Nephron progenitor cell (in vitro differentiated cells): ENCODE measurements at regions not wholly inside any gene's neighbourhood (a gene's known extent, or its start where the extent isn't known, plus 50 kb on each side); places are given as distances from the start of the nearest gene placed in this dataset.

Experiments
- DNase-seq: peaks from one replicate; pipeline ENCODE4 v3.0.0; 2021
- H3K27ac Mint-ChIP-seq: 2 replicates; pipeline ENCODE4 v1.8.0; 2021; ENCODE audit warnings: mild to moderate bottlenecking, moderate library complexity, mixed read lengths
- H3K27me3 Mint-ChIP-seq: 2 replicates; pipeline ENCODE4 v1.8.0; 2021; ENCODE audit warnings: mild to moderate bottlenecking, low read depth, mixed read lengths; ENCODE audit not compliant: poor library complexity
- H3K36me3 Mint-ChIP-seq: 2 replicates; pipeline ENCODE4 v1.8.0; 2021; ENCODE audit warnings: low read depth, mixed read lengths
- H3K4me1 Mint-ChIP-seq: 2 replicates; pipeline ENCODE4 v1.8.0; 2021; ENCODE audit warnings: mixed read lengths
- H3K4me3 Mint-ChIP-seq: 2 replicates; pipeline ENCODE4 v1.8.0; 2021; ENCODE audit warnings: mild to moderate bottlenecking, moderate library complexity, mixed read lengths
- H3K9me3 Mint-ChIP-seq: 2 replicates; pipeline ENCODE4 v1.8.0; 2021; ENCODE audit warnings: mild to moderate bottlenecking, moderate library complexity, mixed read lengths
- TF ChIP-seq, protein P1 (sequence below): fragments of 200-600 bp; sonication (generic); IDR thresholded peaks from 2 replicates; pipeline ENCODE4 v1.5.0; 2021; ENCODE audit warnings: antibody characterized with exemption

DNA sequence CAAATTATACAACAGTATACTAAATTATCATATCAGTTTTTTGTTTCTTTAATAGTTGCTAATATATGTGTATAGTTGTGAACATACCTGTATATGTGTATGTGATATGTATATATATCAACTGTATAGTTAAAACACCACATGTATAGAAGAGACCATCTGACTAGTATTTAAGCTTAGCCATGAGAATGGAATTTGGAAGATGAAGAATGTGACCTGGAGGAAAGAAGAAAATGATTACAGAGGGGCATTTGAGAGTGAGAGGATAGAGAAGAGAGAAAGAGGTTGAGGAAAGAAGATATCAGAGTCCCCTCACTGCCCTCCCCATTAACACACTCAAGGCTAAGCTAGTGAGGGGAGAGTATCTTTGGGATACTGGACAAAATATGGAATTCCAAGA is 335.9 kb downstream of the BCKDHB start:
- no peak overlapping the region for H3K4me3 Mint-ChIP-seq
- no peak for DNase-seq
- H3K27me3 Mint-ChIP-seq, result no peaks in the 10 kb centered on the region
- peaks cover 14% of the 10 kb centered on the region for H3K9me3 Mint-ChIP-seq
- TF ChIP-seq, protein P1, sequence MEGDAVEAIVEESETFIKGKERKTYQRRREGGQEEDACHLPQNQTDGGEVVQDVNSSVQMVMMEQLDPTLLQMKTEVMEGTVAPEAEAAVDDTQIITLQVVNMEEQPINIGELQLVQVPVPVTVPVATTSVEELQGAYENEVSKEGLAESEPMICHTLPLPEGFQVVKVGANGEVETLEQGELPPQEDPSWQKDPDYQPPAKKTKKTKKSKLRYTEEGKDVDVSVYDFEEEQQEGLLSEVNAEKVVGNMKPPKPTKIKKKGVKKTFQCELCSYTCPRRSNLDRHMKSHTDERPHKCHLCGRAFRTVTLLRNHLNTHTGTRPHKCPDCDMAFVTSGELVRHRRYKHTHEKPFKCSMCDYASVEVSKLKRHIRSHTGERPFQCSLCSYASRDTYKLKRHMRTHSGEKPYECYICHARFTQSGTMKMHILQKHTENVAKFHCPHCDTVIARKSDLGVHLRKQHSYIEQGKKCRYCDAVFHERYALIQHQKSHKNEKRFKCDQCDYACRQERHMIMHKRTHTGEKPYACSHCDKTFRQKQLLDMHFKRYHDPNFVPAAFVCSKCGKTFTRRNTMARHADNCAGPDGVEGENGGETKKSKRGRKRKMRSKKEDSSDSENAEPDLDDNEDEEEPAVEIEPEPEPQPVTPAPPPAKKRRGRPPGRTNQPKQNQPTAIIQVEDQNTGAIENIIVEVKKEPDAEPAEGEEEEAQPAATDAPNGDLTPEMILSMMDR, result no peak
- no peak overlapping the region for H3K27ac Mint-ChIP-seq
- peaks cover 13% of the 10 kb centered on the region for H3K36me3 Mint-ChIP-seq
- H3K4me1 Mint-ChIP-seq, result no peaks in the 10 kb centered on the region

DNA sequence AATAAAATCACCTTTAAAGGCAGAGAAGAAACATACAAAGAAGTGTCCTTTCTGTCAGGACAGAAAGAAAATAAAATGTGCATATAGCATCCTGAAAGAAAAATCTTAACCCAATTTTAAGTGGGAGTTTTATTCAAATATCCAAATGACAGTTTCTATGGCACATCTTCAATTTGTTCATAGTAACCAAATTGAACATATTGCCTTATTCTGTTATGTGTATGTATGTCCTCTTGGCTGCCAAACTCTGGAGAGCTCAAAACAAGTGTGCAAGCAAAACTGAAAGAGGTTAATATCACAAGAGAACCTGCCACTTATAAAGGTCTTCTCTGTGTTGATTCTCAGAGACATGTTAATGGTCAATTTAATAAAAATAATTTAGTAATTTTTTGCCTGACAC is 334.7 kb downstream of the BCKDHB start:
- DNase-seq, result no peak
- peaks cover 4% of the 10 kb centered on the region for H3K9me3 Mint-ChIP-seq
- H3K27me3 Mint-ChIP-seq, result no peaks in the 10 kb centered on the region
- no peak overlapping the region for H3K27ac Mint-ChIP-seq
- no peak overlapping the region for H3K4me3 Mint-ChIP-seq
- TF ChIP-seq, protein P1, result no peak
- H3K4me1 Mint-ChIP-seq, result no peaks in the 10 kb centered on the region
- peaks cover 5% of the 10 kb centered on the region for H3K36me3 Mint-ChIP-seq

DNA sequence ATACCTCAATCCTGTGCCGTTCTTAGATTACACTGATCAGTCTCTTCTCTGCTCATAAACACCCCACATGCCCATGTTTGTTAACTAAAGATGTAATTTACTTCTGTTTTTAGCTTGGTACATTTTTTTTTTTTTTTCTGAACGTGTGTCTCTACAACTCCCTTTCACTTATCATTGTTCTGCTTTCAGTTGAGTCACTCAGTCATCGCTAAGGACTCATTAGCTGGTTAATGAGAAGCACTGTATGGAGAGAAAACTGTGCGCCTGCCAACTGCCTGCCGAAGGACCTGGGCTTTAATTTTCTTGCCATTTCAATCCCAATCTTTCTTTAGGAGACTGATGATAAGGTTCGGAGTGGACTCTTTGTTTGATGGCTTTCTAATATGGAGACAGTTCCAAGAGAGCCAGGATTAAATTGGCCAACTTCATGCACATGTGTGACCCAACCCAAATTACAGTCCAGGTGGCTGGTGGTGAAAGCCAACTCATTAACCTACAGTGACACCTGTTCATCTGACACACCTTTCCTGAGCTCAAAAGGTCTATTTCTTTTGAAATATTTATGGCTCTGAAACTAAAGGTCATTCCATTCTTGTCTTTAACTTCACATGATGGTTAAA is 334.1 kb downstream of the BCKDHB start:
- Mint-ChIP-seq H3K27me3 (no peaks in the 10 kb centered on the region), H3K9me3 (no peaks in the 10 kb centered on the region), H3K4me3 (no peak overlapping the region), H3K27ac (no peak overlapping the region), H3K36me3 (peaks cover 5% of the 10 kb centered on the region), H3K4me1 (no peaks in the 10 kb centered on the region)
- TF ChIP-seq, protein P1, result no peak
- DNase-seq, result no peak

DNA sequence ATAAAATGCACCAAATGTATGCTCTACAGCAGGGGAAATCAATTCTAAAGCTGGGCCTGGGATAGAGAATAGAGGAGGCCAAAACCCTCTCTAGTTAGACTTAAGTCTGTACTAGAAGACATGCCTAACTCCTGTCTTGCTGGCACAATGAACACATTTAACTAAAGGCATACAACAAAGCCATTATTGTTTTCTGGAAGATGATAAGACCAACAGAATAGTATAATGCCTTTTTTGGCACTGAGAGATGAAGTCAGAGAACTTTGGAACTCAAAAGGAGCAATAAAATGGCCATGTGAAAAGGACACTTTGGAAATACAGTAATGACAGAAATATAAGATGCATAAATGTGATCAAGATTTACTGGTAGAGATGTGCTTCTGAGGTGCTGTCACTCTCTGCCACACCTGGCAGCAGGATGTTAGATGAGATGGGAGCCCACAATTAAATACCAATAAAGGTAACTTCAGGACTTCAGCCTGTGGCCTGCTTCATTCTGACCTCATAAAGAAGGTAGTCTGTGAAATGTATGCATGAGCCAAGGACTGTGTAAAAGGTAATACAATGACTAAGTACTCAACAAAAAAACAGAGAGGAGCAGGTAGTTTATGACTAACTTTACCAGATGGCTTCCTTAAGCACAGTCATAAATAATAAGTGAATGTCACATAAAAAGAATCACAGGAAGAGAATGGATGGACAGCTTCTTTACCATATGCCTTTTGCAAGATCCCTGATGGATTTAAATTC is 333.4 kb downstream of the BCKDHB start:
- no peaks in the 10 kb centered on the region for H3K9me3 Mint-ChIP-seq
- TF ChIP-seq, protein P1, result no peak
- H3K27ac Mint-ChIP-seq, result no peak overlapping the region
- H3K27me3 Mint-ChIP-seq, result no peaks in the 10 kb centered on the region
- DNase-seq, result no peak
- H3K4me1 Mint-ChIP-seq, result no peaks in the 10 kb centered on the region
- no peak overlapping the region for H3K4me3 Mint-ChIP-seq
- peaks cover 1% of the 10 kb centered on the region for H3K36me3 Mint-ChIP-seq

DNA sequence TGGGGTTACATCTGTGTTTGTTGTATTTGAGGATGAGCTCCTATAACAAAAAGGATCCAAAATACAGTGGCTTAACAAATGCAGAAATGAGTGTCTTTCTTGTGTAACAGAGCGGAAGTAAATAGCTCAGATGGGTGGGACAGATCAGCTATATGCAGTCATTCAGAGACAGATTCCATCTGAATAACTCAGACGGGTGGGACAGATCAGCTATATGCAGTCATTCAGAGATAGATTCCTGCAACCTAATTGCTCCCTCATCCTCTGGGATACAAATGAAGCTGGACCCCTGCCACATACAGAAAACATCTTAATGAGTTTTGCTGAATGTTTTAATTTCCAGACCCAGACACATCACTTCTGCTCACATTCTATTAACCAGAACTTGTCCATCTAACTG is 332.3 kb downstream of the BCKDHB start:
- TF ChIP-seq, protein P1, result no peak
- Mint-ChIP-seq H3K4me1 (peaks cover 3% of the 10 kb centered on the region), H3K27me3 (no peaks in the 10 kb centered on the region), H3K36me3 (no peaks in the 10 kb centered on the region), H3K27ac (no peak overlapping the region), H3K9me3 (no peaks in the 10 kb centered on the region), H3K4me3 (no peak overlapping the region)
- no peak for DNase-seq

DNA sequence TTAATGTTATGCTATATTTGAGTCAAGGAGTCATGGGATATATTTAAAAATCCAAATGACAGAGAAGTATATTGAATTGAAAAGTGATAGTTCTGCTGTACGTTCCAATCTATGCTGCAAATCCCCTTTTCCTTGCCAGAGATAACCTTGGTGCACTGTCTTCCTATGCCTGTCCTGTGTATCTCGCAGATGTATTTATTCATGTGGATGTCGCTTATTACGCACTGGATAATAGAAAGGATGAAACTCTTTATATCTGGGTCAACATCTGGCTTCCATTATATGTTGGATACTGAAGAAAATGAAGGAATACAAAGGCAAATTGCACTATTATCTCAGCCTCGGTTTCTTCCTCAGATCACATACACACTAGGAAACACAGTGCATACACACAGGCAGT is 331.3 kb downstream of the BCKDHB start:
- Mint-ChIP-seq H3K4me1 (peaks cover 13% of the 10 kb centered on the region), H3K27ac (no peak overlapping the region), H3K4me3 (no peak overlapping the region), H3K9me3 (no peaks in the 10 kb centered on the region), H3K36me3 (no peaks in the 10 kb centered on the region), H3K27me3 (no peaks in the 10 kb centered on the region)
- TF ChIP-seq, protein P1, result no peak
- no peak for DNase-seq
